SK-N-MC (cell line): ENCODE measurements at regions not wholly inside any gene's neighbourhood (a gene's known extent, or its start where the extent isn't known, plus 50 kb on each side); places are given as distances from the start of the nearest gene placed in this dataset.
"Not testable (repeated sequence)": the region's sequence is repeated elsewhere in the genome, so short reads cannot be mapped to it uniquely, and the experiment has no call there.

Experiments used
- DNase-seq: peaks from one replicate; pipeline ENCODE4 v3.0.0-alpha.2; 2011; ENCODE audit warnings: low read depth, low spot score
- H3K27ac ChIP-seq: fragments of 200-600 bp; sonication (generic); 2 replicates; pipeline ENCODE4 v1.5.1; 2016; ENCODE audit warnings: mixed run types
- H3K36me3 ChIP-seq: fragments of 200-600 bp; sonication (generic); 2 replicates; pipeline ENCODE4 v1.6.1; 2017; ENCODE audit warnings: antibody characterized with exemption, low read length, mixed read lengths; ENCODE audit not compliant: insufficient read depth
- H3K4me3 ChIP-seq: fragments of 200-600 bp; sonication (generic); 2 replicates; pipeline ENCODE4 v1.5.1; 2016
- H3K9ac ChIP-seq: fragments of 200-600 bp; sonication (generic); 2 replicates; pipeline ENCODE4 v1.8.0; 2017; ENCODE audit warnings: mixed run types, mixed read lengths; ENCODE audit not compliant: insufficient read length
- H3K9me3 ChIP-seq: fragments of 200-600 bp; sonication (generic); 2 replicates; pipeline ENCODE4 v1.6.1; 2017; ENCODE audit warnings: low read depth, mild to moderate bottlenecking, antibody characterized with exemption, low read length, moderate library complexity, mixed read lengths
- EZH2 ChIP-seq: fragments of 200-600 bp; sonication (generic); IDR thresholded peaks from one replicate; pipeline ENCODE4 v1.6.1; 2017; ENCODE audit warnings: antibody characterized with exemption
- FOXP2 ChIP-seq: optimal IDR thresholded peaks from 2 replicates; pipeline ENCODE3; 2011; ENCODE audit warnings: mild to moderate bottlenecking, moderate library complexity; ENCODE audit not compliant: insufficient read depth; ENCODE audit errors: extremely low read length, control extremely low read depth
- POLR2AphosphoS5 ChIP-seq: IDR thresholded peaks from 2 replicates; pipeline ENCODE4 v1.6.1; 2012; ENCODE audit warnings: mild to moderate bottlenecking, low read depth, low read length, borderline replicate concordance

DNA sequence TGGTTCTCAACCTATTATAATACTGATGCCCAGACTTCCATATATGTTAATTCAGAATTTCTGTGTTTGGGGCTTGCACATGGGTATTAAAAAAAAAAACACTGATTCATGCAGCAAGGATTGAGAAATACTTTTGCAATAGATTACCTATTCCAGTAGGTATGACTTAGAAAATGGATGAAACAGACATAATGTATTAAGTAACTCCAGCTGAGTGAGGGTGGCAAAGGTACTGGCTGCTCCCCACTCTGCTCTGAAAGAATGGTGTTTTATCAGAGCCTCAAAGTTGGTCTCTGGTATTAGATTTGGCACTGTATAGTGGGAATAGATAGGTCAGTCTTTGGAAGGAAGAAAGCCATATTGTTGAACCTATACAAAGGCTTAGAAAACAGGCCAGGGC is 234.3 kb upstream of the FOLH1 start:
- DNase-seq: no peak
- TF ChIP-seq POLR2AphosphoS5 (no peak), EZH2 (no peak), FOXP2 (no peak)
- Histone ChIP-seq H3K36me3 (no peaks in the 10 kb centered on the region), H3K9ac (no peak overlapping the region), H3K27ac (no peak overlapping the region), H3K9me3 (no peaks in the 10 kb centered on the region), H3K4me3 (no peak overlapping the region)

DNA sequence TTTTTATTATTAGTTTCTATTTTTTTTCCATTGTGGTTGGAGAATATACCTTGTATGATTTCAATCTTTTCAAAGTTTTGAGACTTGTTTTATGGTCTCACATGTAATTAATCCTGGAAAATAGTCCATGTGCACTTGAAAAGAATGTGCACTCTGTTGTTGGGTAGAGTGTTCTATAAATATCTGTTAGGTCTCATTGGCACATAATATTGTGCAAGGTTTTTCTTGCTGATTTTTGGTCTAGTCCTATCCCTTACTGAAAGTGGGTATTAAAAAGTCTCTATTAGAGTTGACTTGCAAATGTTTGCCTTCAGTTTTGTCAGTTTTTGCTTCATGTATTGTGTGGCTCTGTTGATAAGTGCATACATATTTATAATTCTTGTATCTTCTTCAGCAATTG is 231.5 kb upstream of the FOLH1 start:
- DNase-seq, H3K9ac ChIP-seq, H3K27ac ChIP-seq, H3K36me3 ChIP-seq, H3K9me3 ChIP-seq, H3K4me3 ChIP-seq: not testable (repeated sequence)

DNA sequence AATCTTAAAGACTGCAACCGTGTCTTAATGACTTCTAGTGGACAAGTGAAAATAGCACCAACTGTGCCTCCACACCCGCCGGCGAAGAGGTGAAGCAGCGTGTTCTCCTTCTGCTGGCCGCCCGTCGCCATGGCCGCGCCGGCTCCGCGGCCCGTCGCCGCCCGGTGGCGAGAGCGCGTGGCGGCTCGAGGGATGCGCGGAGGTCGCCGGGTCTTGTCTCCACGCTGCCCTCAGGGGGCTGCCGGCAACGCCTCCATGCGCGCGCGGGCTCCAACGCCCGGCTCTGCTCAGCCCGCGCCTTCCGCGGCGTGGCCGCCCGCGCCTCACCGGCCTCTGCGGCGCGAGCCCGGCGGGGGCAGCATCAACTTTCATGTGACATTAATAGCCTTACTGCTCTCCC is 225.9 kb upstream of the FOLH1 start:
- not testable (repeated sequence) for H3K9me3 ChIP-seq, H3K9ac ChIP-seq, H3K36me3 ChIP-seq, H3K27ac ChIP-seq, DNase-seq, H3K4me3 ChIP-seq

DNA sequence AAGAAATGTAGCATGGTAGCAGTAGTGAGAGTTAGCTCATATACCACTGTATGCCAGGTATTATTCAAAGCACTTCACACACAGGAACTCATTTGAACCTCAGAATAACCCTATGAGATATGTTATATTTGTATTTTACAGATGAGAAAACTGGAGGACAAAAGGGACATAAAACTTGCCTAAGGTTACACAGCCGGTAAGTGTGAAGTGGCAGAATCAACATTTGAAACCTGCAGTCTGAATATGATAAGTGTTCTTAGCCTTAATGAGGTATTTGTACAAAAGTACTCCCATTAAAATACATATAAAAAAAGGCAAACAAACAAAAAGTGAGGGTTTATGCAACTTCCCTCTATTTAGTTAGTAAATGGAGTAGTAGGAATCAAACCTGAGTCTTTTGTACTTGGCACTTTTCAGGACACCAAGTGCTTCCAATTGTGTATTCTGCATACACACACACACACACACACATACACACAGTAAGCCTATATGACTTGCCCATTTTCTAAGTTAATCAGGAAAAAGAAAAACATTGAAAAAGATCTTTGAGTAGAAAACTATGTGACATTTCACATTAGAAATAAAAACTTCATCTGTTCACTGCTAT is 223.9 kb upstream of the FOLH1 start:
- H3K36me3 ChIP-seq: no peaks in the 10 kb centered on the region
- no peak overlapping the region for H3K9ac ChIP-seq
- DNase-seq: no peak
- H3K9me3 ChIP-seq: no peaks in the 10 kb centered on the region
- no peak for TF ChIP-seq FOXP2
- TF ChIP-seq POLR2AphosphoS5: no peak
- no peak for TF ChIP-seq EZH2
- no peak overlapping the region for H3K27ac ChIP-seq
- no peak overlapping the region for H3K4me3 ChIP-seq

DNA sequence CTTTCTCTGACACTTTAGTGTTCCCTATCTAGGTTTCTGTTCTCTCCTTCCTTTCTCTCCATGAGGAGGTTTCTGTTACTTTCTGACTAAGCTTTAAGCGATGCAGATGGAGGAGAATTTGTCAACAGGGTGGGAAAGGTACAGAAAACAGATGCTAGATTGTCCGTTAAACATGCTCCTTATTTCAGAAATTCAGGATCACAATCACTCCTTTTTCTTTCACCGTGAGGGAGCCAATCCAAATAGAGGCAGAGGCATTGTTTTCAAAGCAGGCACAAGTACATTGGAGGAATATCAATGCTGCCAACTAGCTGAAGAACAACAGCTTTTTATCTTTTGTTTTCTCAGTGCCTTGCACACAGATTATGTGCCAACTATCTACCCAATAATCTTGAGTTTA is 215.7 kb upstream of the FOLH1 start:
- TF ChIP-seq FOXP2 (no peak), EZH2 (no peak), POLR2AphosphoS5 (no peak)
- no peak overlapping the region for H3K27ac ChIP-seq
- no peak overlapping the region for H3K4me3 ChIP-seq
- no peaks in the 10 kb centered on the region for H3K36me3 ChIP-seq
- no peaks in the 10 kb centered on the region for H3K9me3 ChIP-seq
- DNase-seq: no peak
- no peak overlapping the region for H3K9ac ChIP-seq

DNA sequence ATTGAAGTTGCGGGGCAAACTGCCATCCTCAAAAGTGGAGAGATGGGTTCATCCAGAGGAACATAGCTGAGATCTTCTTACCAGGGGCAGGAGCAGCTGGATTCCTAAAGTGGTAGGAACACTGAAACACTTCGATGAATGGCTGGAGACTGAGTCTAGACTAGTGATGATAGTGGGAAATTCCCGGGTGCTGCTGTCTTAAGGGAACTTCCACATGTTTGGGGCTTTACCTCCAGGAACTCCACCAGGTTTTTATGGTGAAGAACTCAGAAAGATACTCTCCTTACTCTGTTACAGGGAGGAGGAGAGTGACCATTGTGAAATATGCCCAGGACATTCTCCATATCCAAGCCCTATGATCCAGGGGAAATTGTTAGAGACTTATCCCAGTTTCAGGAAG is 210.5 kb upstream of the FOLH1 start:
- not testable (repeated sequence) for H3K4me3 ChIP-seq, H3K9ac ChIP-seq, H3K27ac ChIP-seq, DNase-seq, H3K9me3 ChIP-seq, H3K36me3 ChIP-seq

DNA sequence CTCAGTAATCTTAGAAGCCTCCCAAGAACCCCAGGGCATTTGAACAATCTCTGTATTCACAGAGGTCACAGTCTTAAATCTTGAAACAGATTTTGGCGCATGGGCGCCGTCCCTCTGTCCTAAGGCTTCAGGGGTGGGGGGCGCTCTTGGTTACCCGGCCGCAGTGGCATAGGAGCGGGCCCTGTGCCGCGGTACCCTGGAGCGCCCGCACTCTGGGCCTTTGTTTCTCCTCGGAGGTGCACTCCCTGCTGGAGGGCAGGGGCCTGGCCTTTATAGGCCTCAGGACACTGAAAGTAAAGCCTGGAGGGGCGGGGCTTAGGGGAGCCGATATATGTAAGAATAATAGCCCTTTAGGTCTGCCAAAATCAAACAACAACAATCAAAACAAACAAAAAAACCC is 197.3 kb upstream of the FOLH1 start:
- Histone ChIP-seq H3K9ac (no peak overlapping the region), H3K4me3 (no peak overlapping the region), H3K9me3 (no peaks in the 10 kb centered on the region), H3K36me3 (no peaks in the 10 kb centered on the region), H3K27ac (no peak overlapping the region)
- TF ChIP-seq FOXP2 (no peak), EZH2 (no peak), POLR2AphosphoS5 (no peak)
- DNase-seq: no peak

DNA sequence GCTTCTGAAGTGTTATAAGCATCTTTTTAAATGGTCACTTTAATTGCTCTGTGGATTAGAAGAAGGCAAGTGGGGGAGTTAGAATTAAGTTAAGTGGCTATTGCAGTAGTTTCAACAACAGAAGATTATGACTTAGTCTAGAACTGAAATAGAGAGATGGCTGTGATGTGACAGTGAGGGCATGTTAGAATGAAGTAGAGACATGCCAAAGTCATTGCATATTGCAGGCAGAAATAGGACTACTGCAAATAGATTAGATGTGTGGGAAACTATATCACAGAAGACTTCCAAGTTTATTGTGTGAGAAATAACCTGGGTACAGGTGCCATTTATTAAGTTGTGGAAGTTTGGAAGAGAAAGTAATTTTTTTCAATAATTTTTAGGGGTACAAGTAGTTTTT is 187.4 kb upstream of the FOLH1 start:
- not testable (repeated sequence) for H3K36me3 ChIP-seq, H3K27ac ChIP-seq, H3K9me3 ChIP-seq, H3K4me3 ChIP-seq, DNase-seq, H3K9ac ChIP-seq

DNA sequence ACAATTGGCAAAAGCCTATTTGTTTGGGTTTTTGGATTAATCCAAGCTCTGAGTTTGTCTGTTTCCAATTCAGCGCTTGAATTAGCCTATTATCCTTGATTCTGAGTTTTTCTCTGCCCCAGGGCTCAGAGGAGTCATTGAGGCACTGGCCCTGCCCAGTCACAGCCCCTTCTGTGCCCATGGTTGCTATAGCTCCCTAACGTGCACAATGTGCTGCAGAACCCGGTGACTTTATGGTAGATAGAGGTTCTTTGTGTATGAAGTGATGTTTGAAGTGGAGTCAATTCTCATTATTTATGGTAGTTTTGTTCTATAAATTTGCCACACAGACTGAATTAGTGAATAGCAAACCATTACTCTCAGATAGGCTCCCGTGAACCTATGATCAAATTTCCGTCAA is 182.0 kb upstream of the FOLH1 start:
- not testable (repeated sequence) for DNase-seq, H3K4me3 ChIP-seq, H3K27ac ChIP-seq, H3K36me3 ChIP-seq, H3K9ac ChIP-seq, H3K9me3 ChIP-seq

DNA sequence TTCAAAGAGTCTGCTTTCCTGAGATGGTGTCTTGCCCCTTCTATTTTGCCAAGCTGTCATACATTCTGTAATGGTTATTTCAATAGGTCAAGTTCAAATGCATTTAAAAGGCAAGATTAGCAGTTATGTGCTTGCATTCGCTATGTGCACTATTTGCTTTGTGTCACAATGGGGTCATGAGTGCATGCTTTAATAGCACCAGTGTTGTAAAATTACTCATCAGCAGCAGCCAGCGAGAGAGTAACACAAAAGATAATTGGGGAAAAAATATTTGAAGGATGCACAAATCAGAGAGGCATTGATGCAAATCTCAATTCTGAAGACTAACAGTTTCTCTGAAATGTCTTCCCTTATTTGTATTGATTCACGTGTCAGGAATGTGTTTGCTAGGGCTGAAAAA is 180.7 kb upstream of the FOLH1 start:
- not testable (repeated sequence) for H3K9me3 ChIP-seq, H3K4me3 ChIP-seq, H3K36me3 ChIP-seq, H3K27ac ChIP-seq, DNase-seq, H3K9ac ChIP-seq

DNA sequence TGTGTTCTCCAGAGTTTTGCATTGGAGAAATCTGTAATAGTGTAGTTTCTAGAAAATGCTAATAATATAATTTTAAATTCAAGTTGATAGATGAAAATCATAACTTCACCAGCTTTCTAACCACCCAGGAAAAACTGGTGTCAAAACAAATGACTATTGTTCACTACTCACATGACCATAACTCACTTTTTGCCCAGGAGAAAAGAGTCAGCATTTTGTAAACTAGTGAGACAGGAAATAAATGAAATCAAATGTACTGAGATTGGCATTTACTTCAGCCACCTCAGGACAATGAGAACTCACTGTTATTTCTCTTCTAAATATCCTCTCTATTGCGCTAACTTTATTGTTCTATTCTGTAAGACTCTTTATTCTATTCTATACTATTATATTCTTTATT is 176.0 kb upstream of the FOLH1 start:
- not testable (repeated sequence) for H3K27ac ChIP-seq, H3K9me3 ChIP-seq, H3K9ac ChIP-seq, H3K36me3 ChIP-seq, H3K4me3 ChIP-seq, DNase-seq
